Esophagus squamous epithelium (tissue), 5 donors: ENCODE measurements at regions not wholly inside any gene's neighbourhood (a gene's known extent, or its start where the extent isn't known, plus 50 kb on each side); places are given as distances from the start of the nearest gene placed in this dataset.
A peak's percentile ranks its signal among the peaks of the same experiment; 100 is the strongest.

Source experiments
- DNase-seq: peaks from one replicate; lab custom pipeline; 2025; lab: John Stamatoyannopoulos, UW
- H3K27ac ChIP-seq, 4 donors: fragments of 200-600 bp; sonication (generic); one replicate each; pipeline ENCODE4 v1.5.1; 2016 to 2019; ENCODE audit warnings: mild to moderate bottlenecking in 1 of 4
- H3K27me3 ChIP-seq, 4 donors: fragments of 200-600 bp; sonication (generic); 1 replicate in 3 of 4; 2 replicates in 1 of 4; pipeline versions ENCODE4 v1.5.1 to v1.6.0; 2017 to 2021; ENCODE audit warnings: antibody characterized with exemption in 1 of 4
- H3K36me3 ChIP-seq, 3 donors: fragments of 200-600 bp; sonication (generic); one replicate each; pipeline ENCODE4 v1.5.1; 2016 to 2019
- H3K4me1 ChIP-seq, 3 donors: fragments of 200-600 bp; sonication (generic); one replicate each; pipeline ENCODE4 v1.5.1; 2017 to 2019
- H3K4me3 ChIP-seq, 4 donors: fragments of 200-600 bp; sonication (generic); 1 replicate in 3 of 4; 2 replicates in 1 of 4; pipeline ENCODE4 v1.5.1; 2016 to 2019; ENCODE audit warnings: mild to moderate bottlenecking in 2 of 4, moderate library complexity in 1 of 4
- H3K9me3 ChIP-seq, 3 donors: fragments of 200-600 bp; sonication (generic); one replicate each; pipeline ENCODE4 v1.5.1; 2016 to 2019
- CTCF ChIP-seq, 6 experiments: fragments of 450-650 bp in 4 of 6; fragments of 200-600 bp in 2 of 6; sonication (generic) in 2 of 6; IDR thresholded peaks; one replicate each; pipeline ENCODE4 v1.5.1; 2016 to 2019; ENCODE audit warnings: antibody characterized with exemption in 6 of 6, mild to moderate bottlenecking in 4 of 6, moderate library complexity in 4 of 6
- POLR2A ChIP-seq, 4 donors: fragments of 450-650 bp; IDR thresholded peaks; one replicate each; pipeline ENCODE4 v1.6.1; 2017; ENCODE audit warnings: antibody characterized with exemption in 4 of 4, mild to moderate bottlenecking in 4 of 4, moderate library complexity in 3 of 4
- WGBS, 2 donors: methylation state at CpG; one replicate each; pipeline ENCODE4 v1.1.5; 2018; 5-methylcytosine and 5-hydroxymethylcytosine counted together
- intact Hi-C: fragments of 100-400 bp; cut with DNase I; formaldehyde crosslinking; loops from one replicate; pipeline ENCODE4 v1.15.0; 2022
- donor health status: DM: yes; HTN: yes; CAD: no.

DNA sequence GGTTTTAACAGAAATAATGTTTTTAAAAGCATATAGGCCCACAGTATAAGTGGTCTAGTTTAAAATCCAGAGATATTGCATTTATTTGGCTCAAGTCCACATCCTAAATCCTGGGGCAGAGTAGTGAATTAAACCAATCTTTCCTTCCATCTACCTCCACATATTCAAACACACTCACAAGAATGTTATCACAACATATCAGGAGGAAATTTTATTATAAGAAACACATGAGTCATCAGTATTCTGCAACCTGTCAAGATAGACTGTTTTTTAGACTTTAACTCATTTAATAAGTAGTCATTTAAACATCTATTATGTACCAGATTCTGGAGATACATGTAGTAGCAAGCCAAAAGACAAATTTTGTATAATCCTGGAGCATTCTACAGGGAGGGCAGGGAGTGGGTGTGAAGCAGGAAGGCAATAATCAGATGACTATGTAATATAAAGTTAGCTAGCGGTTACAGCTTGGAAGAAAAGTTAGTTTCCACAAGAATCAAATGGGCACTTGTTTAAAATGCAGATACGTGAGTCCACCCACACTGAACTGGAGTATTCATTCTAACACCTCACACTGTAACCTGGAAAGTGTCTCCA, 187.3 kb upstream of the PIK3R1 start:
- no peaks in the 10 kb centered on the region for H3K9me3 ChIP-seq
- intact Hi-C loops: no loop called here
- TF ChIP-seq CTCF (IDR thresholded peaks at IDR 0.05): no peak
- no peak for TF ChIP-seq POLR2A (IDR thresholded peaks at IDR 0.05)
- H3K4me3 ChIP-seq: no peak overlapping the region
- peaks cover 0 to 21% (median 5%) of the 10 kb centered on the region in 3 donors for H3K4me1 ChIP-seq
- peak overlapping the region in 3 of 4 donors; percentile 36 to 54 (median 36) for H3K27ac ChIP-seq
- H3K27me3 ChIP-seq: peaks cover 0 to 6% (median 0%) of the 10 kb centered on the region in 4 donors
- no peak for DNase-seq
- no peaks in the 10 kb centered on the region for H3K36me3 ChIP-seq
- 32 to 57% methylated on average over 2 of the region's 2 CpGs for WGBS, 2 donors

DNA sequence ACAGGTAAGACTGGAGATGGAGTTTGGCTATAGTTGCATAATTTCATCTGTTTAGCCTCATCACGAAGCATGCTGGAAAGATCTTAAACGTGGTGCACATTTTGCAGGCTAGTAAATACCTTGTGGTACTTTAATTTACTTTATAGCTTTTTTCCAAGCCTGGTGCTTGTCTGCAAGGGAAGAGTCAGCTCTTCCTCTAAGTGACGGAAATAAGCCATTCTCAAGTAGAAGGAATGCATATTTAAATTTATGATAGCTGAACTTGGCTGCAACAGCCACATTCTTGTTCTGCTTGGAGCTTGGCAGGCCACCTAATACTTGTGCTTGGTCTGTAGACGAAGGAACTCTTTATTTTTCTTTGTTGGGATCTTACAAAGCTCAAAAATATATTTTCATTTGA, 188.0 kb upstream of the PIK3R1 start:
- peaks cover 0 to 18% (median 5%) of the 10 kb centered on the region in 3 donors for H3K4me1 ChIP-seq
- H3K27ac ChIP-seq: peak overlapping the region in 3 of 4 donors; percentile 36 to 54 (median 36)
- intact Hi-C loops: no loop called here
- no peaks in the 10 kb centered on the region for H3K9me3 ChIP-seq
- no peaks in the 10 kb centered on the region for H3K36me3 ChIP-seq
- H3K27me3 ChIP-seq: peaks cover 0 to 6% (median 0%) of the 10 kb centered on the region in 4 donors
- WGBS, 2 donors: 29 to 33% methylated on average over 4 of the region's 4 CpGs
- no peak for TF ChIP-seq CTCF (IDR thresholded peaks at IDR 0.05)
- TF ChIP-seq POLR2A (IDR thresholded peaks at IDR 0.05): no peak
- no peak overlapping the region for H3K4me3 ChIP-seq
- DNase-seq: no peak

DNA sequence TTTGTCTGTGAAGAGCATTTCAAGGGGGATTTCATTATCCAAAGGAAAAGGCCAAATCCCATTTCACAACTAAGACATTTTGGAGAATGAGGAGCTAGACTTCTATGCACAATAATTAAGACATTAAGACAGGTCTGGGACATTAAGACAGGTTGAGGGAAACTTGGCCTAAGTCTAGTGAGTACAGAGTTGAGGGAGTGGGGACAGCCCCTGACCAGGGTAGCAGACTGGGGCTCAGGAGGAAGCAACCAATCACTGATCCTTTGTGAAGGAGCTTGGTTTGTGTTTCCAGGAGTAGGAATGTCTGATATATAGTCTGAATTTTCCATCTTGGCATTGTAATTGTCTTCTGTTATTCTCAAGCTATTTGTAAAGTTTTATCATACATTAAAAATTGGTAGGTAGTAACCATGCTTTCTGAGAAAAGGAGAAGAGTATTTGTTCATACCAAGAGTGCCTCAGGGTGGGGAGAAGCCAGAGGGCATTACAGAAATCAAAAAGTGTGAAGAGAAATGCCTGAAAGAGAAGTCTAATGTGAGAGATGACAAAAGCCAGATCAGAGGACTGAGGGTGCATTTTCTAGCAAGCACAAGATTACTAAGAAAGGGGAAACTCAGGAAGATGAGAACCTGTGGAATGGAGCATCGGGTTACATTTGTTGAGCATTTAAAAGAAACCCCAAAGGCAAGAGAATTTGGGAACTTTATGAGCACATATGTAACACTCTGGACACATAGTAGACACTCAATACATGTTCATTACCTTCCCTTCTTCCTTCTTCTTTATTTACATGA, 189.3 kb upstream of the PIK3R1 start:
- H3K27ac ChIP-seq: no peak overlapping the region
- no peaks in the 10 kb centered on the region for H3K36me3 ChIP-seq
- H3K4me3 ChIP-seq: no peak overlapping the region
- TF ChIP-seq CTCF (IDR thresholded peaks at IDR 0.05) (no peak), POLR2A (IDR thresholded peaks at IDR 0.05) (no peak)
- peaks cover 0 to 6% (median 0%) of the 10 kb centered on the region in 4 donors for H3K27me3 ChIP-seq
- WGBS, 2 donors: 72 to 89% methylated on average over 1 of the region's 1 CpG
- peaks cover 0 to 18% (median 5%) of the 10 kb centered on the region in 3 donors for H3K4me1 ChIP-seq
- intact Hi-C loops: no loop called here
- no peak for DNase-seq
- H3K9me3 ChIP-seq: no peaks in the 10 kb centered on the region

- no peak for TF ChIP-seq CTCF (IDR thresholded peaks at IDR 0.05)
- TF ChIP-seq POLR2A (IDR thresholded peaks at IDR 0.05): no peak
- Histone ChIP-seq H3K27ac (no peak overlapping the region), H3K4me3 (no peak overlapping the region), H3K36me3 (no peaks in the 10 kb centered on the region), H3K9me3 (no peaks in the 10 kb centered on the region), H3K4me1 (peaks cover 0 to 18% (median 5%) of the 10 kb centered on the region in 3 donors), H3K27me3 (no peaks in the 10 kb centered on the region)
- intact Hi-C loops: no loop called here
- no peak for DNase-seq
Measured at GRCh38 chr5:68024426-68024825, 191.1 kb upstream of the PIK3R1 start.

DNA sequence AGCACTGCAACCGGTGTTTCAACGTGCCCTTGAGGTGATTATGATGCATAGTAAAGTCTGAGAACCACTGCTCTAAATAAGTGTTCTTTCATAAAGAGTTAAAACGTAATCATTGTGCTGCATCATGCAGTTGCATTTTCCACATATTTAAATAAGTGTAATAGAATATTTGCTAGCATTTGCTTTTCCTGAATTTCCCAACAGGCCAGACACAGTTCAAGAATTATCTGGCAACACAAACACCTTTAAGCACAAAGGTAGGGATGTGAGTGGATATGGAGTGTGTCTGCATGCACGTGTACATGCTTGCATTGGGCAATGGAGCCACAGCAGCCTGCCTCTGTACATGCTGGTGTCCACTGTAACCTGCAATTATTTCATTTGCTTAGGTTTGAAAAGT, 193.6 kb upstream of the PIK3R1 start:
- Histone ChIP-seq H3K27me3 (no peaks in the 10 kb centered on the region), H3K4me1 (no peaks in the 10 kb centered on the region), H3K4me3 (no peak overlapping the region), H3K27ac (no peak overlapping the region), H3K36me3 (no peaks in the 10 kb centered on the region), H3K9me3 (no peaks in the 10 kb centered on the region)
- WGBS, 2 donors: 59 to 80% methylated on average over 4 of the region's 4 CpGs
- no peak for DNase-seq
- intact Hi-C loops: no loop called here
- no peak for TF ChIP-seq POLR2A (IDR thresholded peaks at IDR 0.05)
- no peak for TF ChIP-seq CTCF (IDR thresholded peaks at IDR 0.05)
